ENCODE measurements at regions not wholly inside any gene's neighbourhood (a gene's known extent, or its start where the extent isn't known, plus 50 kb on each side); places are given as distances from the start of the nearest gene placed in this dataset.

DNA sequence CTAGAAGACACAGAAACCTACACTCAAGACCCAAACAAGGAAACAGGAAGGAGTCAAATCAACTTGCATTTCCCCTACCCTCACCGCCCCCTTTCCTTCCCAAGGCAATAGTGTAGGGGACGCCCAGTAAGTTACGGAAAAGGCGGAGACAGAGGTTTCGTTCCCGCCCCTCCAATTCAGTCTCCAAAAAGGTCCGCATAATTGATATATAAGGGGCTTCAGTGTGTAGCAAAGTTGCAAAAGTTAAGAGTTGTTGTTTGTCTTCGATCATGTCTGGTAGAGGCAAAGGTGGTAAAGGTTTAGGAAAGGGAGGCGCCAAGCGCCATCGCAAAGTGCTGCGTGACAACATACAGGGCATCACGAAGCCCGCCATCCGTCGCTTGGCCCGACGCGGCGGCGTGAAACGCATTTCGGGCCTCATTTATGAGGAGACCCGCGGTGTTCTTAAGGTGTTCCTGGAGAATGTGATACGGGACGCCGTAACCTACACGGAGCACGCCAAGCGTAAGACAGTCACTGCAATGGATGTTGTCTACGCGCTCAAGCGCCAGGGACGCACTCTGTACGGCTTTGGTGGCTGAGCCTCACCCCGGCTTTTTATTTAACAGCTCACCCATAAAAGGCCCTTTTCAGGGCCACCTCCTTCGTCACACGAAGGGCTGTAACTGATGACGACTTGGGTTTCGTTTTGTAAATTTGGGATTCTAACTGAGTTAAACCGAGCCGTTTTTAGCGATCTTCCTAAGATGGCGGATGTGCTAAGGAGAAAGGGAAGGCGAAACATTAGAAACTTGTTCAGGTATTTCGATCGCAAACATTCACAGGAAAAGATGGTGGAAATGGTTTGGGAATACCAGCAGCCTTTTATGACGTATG lies 124.6 kb upstream of the BTN3A2 start:
- TF ChIP-seq SUZ12 (IDR thresholded peaks at IDR 0.05) (no peak), L3MBTL2 (conservative IDR thresholded peaks at IDR 0.05) (no peak), SP1 (IDR thresholded peaks at IDR 0.05) (no peak), CTBP1 (IDR thresholded peaks at IDR 0.05; ENCODE audit: borderline replicate concordance) (no peak)
- DNase-seq (ENCODE audit: extremely low spot score): no peak
- CTCF ChIA-PET: interaction anchor here (0.6 kb wide), 1 partner anchor 1187 kb away, joined by 4 read pairs; no protein-coding TSS in a partner anchor
- POLR2A ChIA-PET: no interaction called here

GRCh38 chr6:26241033-26241895 lies 123.7 kb upstream of the BTN3A2 start:
- DNase-seq (ENCODE audit: extremely low spot score): no peak
- CTCF ChIA-PET: no interaction called here
- POLR2A ChIA-PET: interaction anchor here (1.6 kb wide), 1 partner anchor 9 kb away, joined by 6 read pairs; a partner anchor contains a TSS

GRCh38 chr6:26243132-26243531 lies 121.9 kb upstream of the BTN3A2 start:
- DNase-seq (ENCODE audit: extremely low spot score): no peak
- TF ChIP-seq FOXM1 (IDR thresholded peaks at IDR 0.05; ENCODE audit: borderline replicate concordance) (no peak), SP1 (IDR thresholded peaks at IDR 0.05) (no peak), ELF4 (IDR thresholded peaks at IDR 0.05) (no peak), L3MBTL2 (conservative IDR thresholded peaks at IDR 0.05) (no peak), NFRKB (IDR thresholded peaks at IDR 0.05) (no peak), CTBP1 (IDR thresholded peaks at IDR 0.05; ENCODE audit: borderline replicate concordance) (no peak), ZNF384 (IDR thresholded peaks at IDR 0.05) (no peak), BHLHE40 (IDR thresholded peaks at IDR 0.05; ENCODE audit: borderline replicate concordance) (no peak), ARNT (IDR thresholded peaks at IDR 0.05) (no peak), TARDBP (IDR thresholded peaks at IDR 0.05) (no peak), FOXA1 (IDR thresholded peaks at IDR 0.05) (no peak), HDGF (IDR thresholded peaks at IDR 0.05; ENCODE audit: borderline replicate concordance) (no peak)
- ChIA-PET CTCF (no interaction called here), POLR2A (interaction anchor here (1.1 to 2.7 kb wide), 2 partner anchors 9 to 27 kb away, joined by 5 to 12 read pairs; a partner anchor contains a TSS)

More at GRCh38 chr6:26241033-26241895, 123.7 kb upstream of the BTN3A2 start:
- no peak for TF ChIP-seq BHLHE40 (IDR thresholded peaks at IDR 0.05; ENCODE audit: borderline replicate concordance)
- no peak for TF ChIP-seq CTBP1 (IDR thresholded peaks at IDR 0.05; ENCODE audit: borderline replicate concordance)
- TF ChIP-seq L3MBTL2 (conservative IDR thresholded peaks at IDR 0.05): no peak
- no peak for TF ChIP-seq SP1 (IDR thresholded peaks at IDR 0.05)
- no peak for TF ChIP-seq LEF1 (IDR thresholded peaks at IDR 0.05; ENCODE audit: borderline replicate concordance)
- TF ChIP-seq ARNT (IDR thresholded peaks at IDR 0.05): no peak
- no peak for TF ChIP-seq TARDBP (IDR thresholded peaks at IDR 0.05)
- no peak for TF ChIP-seq FOXK2 (IDR thresholded peaks at IDR 0.05)
- no peak for TF ChIP-seq FOXM1 (IDR thresholded peaks at IDR 0.05; ENCODE audit: borderline replicate concordance)
- no peak for TF ChIP-seq ZNF384 (IDR thresholded peaks at IDR 0.05)
- TF ChIP-seq FOXA1 (IDR thresholded peaks at IDR 0.05): no peak
- TF ChIP-seq ELF4 (IDR thresholded peaks at IDR 0.05): no peak
- no peak for TF ChIP-seq HDGF (IDR thresholded peaks at IDR 0.05; ENCODE audit: borderline replicate concordance)
- TF ChIP-seq NFRKB (IDR thresholded peaks at IDR 0.05): no peak
- TF ChIP-seq SUZ12 (IDR thresholded peaks at IDR 0.05): no peak
- no peak for TF ChIP-seq PKNOX1 (IDR thresholded peaks at IDR 0.05)

- ChIA-PET POLR2A (interaction anchor here (1.1 to 2.7 kb wide), 2 partner anchors 9 to 45 kb away, joined by 3 to 12 read pairs; a partner anchor contains a TSS), CTCF (no interaction called here)
- TF ChIP-seq ARNT (IDR thresholded peaks at IDR 0.05) (no peak), HDGF (IDR thresholded peaks at IDR 0.05; ENCODE audit: borderline replicate concordance) (no peak), FOXM1 (IDR thresholded peaks at IDR 0.05; ENCODE audit: borderline replicate concordance) (no peak), FOXK2 (IDR thresholded peaks at IDR 0.05) (no peak), PKNOX1 (IDR thresholded peaks at IDR 0.05) (no peak), SP1 (IDR thresholded peaks at IDR 0.05) (no peak), LEF1 (IDR thresholded peaks at IDR 0.05; ENCODE audit: borderline replicate concordance) (no peak), BHLHE40 (IDR thresholded peaks at IDR 0.05; ENCODE audit: borderline replicate concordance) (no peak), ELF4 (IDR thresholded peaks at IDR 0.05) (no peak), L3MBTL2 (conservative IDR thresholded peaks at IDR 0.05) (no peak), TARDBP (IDR thresholded peaks at IDR 0.05) (no peak), FOXA1 (IDR thresholded peaks at IDR 0.05) (no peak), NFRKB (IDR thresholded peaks at IDR 0.05) (no peak), ZNF384 (IDR thresholded peaks at IDR 0.05) (no peak), SUZ12 (IDR thresholded peaks at IDR 0.05) (no peak), CTBP1 (IDR thresholded peaks at IDR 0.05; ENCODE audit: borderline replicate concordance) (no peak)
- no peak for DNase-seq (ENCODE audit: extremely low spot score)
Observed at GRCh38 chr6:26243752-26244151, 121.2 kb upstream of the BTN3A2 start.

DNA sequence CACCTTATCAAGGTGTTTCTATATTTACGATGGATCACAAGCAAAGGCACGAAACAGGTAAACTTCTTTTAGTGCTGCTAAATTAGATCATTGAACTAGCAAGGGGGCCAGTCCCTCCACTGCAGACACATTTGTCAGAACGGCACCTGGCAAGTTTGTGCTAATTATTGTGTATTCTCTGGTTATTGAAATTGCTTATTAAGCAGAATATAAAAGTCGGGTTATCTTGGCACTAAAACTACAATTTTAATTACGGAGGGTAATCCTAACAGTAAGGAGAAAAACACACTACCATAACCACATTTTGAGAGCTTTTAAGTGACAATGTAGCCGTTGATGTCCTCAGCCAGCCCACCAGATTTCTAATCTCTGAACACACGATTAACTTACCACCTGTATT lies 118.9 kb upstream of the BTN3A2 start:
- POLR2A ChIA-PET: interaction anchor here (1.8 kb wide), 1 partner anchor 88 kb away, joined by 5 read pairs; a partner anchor contains a TSS
- TF ChIP-seq BHLHE40 (IDR thresholded peaks at IDR 0.05; ENCODE audit: borderline replicate concordance) (no peak), L3MBTL2 (conservative IDR thresholded peaks at IDR 0.05) (no peak), FOXA1 (IDR thresholded peaks at IDR 0.05) (no peak), ZNF384 (IDR thresholded peaks at IDR 0.05) (no peak), ARNT (IDR thresholded peaks at IDR 0.05) (no peak), FOXM1 (IDR thresholded peaks at IDR 0.05; ENCODE audit: borderline replicate concordance) (no peak), SUZ12 (IDR thresholded peaks at IDR 0.05) (no peak), FOXK2 (IDR thresholded peaks at IDR 0.05) (no peak), TARDBP (IDR thresholded peaks at IDR 0.05) (no peak), CTBP1 (IDR thresholded peaks at IDR 0.05; ENCODE audit: borderline replicate concordance) (no peak), LEF1 (IDR thresholded peaks at IDR 0.05; ENCODE audit: borderline replicate concordance) (no peak), ELF4 (IDR thresholded peaks at IDR 0.05) (no peak), SP1 (IDR thresholded peaks at IDR 0.05) (no peak), HDGF (IDR thresholded peaks at IDR 0.05; ENCODE audit: borderline replicate concordance) (no peak), NFRKB (IDR thresholded peaks at IDR 0.05) (no peak), PKNOX1 (IDR thresholded peaks at IDR 0.05) (no peak)
- CTCF ChIA-PET: no interaction called here

More for the DNA sequence above, 118.9 kb upstream of the BTN3A2 start:
- no peak for DNase-seq (ENCODE audit: extremely low spot score)

Measured in HEK293T (cell line).